Lower lobe of right lung (tissue), 2 donors: ENCODE measurements at regions not wholly inside any gene's neighbourhood (a gene's known extent, or its start where the extent isn't known, plus 50 kb on each side); places are given as distances from the start of the nearest gene placed in this dataset.

ENCODE experiments used
- ATAC-seq, 2 donors: fragments of 200-7000 bp; cut with Tn5 transposase; one replicate each; pipeline ENCODE4 v1.9.1; 2020 to 2022; ENCODE audit warnings: mild to moderate bottlenecking in 2 of 2, moderate library complexity in 2 of 2
- DNase-seq: peaks from one replicate; pipeline ENCODE4 v3.0.0-alpha.2; 2020
- H3K27ac ChIP-seq: fragments of 200-600 bp; one replicate; pipeline ENCODE4 v1.8.0; 2022
- H3K27me3 ChIP-seq: fragments of 200-600 bp; one replicate; pipeline ENCODE4 v1.8.0; 2022; ENCODE audit warnings: low read depth
- H3K36me3 ChIP-seq: fragments of 200-600 bp; one replicate; pipeline ENCODE4 v1.8.0; 2022; ENCODE audit warnings: mild to moderate bottlenecking
- H3K4me1 ChIP-seq: fragments of 200-600 bp; one replicate; pipeline ENCODE4 v1.8.0; 2022
- H3K4me3 ChIP-seq: fragments of 200-600 bp; one replicate; pipeline ENCODE4 v1.8.0; 2022; ENCODE audit warnings: mild to moderate bottlenecking
- H3K9me3 ChIP-seq: fragments of 200-600 bp; one replicate; pipeline ENCODE4 v1.8.0; 2022
- intact Hi-C: fragments of 100-400 bp; cut with DNase I; formaldehyde crosslinking; loops from one replicate; pipeline ENCODE4 v1.11.0; 2022
- TF ChIP-seq, protein P1 (sequence below): fragments of 200-600 bp; IDR thresholded peaks from one replicate; pipeline ENCODE4 v1.8.0; 2022; ENCODE audit warnings: antibody characterized with exemption, mild to moderate bottlenecking
- donor health status: DM: no; HTN: yes; CAD: no; lungs with severe emphysema.

DNA sequence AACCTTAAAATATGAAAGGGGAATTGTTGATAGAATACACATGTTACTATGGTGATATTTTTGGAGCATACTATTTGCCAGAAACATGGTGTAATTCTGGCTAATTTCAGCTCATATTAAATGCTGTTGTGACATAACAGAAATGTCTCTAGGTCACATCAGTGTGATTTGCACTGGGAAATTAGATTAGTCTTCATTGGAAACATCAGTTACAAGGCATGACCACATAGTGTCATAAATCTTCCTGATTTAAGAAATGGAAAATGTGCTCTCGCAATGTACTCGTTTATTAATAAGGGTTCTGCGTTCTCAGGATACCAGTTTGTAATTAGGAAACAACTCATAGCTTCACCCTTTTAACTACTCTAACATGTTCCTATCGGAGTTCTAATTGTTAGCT lies 72.9 kb upstream of the GYPA start:
- Histone ChIP-seq H3K4me3 (no peak overlapping the region), H3K4me1 (no peaks in the 10 kb centered on the region), H3K9me3 (no peaks in the 10 kb centered on the region), H3K27me3 (no peaks in the 10 kb centered on the region), H3K36me3 (no peaks in the 10 kb centered on the region), H3K27ac (no peak overlapping the region)
- TF ChIP-seq, protein P1, sequence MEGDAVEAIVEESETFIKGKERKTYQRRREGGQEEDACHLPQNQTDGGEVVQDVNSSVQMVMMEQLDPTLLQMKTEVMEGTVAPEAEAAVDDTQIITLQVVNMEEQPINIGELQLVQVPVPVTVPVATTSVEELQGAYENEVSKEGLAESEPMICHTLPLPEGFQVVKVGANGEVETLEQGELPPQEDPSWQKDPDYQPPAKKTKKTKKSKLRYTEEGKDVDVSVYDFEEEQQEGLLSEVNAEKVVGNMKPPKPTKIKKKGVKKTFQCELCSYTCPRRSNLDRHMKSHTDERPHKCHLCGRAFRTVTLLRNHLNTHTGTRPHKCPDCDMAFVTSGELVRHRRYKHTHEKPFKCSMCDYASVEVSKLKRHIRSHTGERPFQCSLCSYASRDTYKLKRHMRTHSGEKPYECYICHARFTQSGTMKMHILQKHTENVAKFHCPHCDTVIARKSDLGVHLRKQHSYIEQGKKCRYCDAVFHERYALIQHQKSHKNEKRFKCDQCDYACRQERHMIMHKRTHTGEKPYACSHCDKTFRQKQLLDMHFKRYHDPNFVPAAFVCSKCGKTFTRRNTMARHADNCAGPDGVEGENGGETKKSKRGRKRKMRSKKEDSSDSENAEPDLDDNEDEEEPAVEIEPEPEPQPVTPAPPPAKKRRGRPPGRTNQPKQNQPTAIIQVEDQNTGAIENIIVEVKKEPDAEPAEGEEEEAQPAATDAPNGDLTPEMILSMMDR, result no peak
- ATAC-seq (no peak), DNase-seq (no peak)
- intact Hi-C loops, result no loop called here

- intact Hi-C loops, result no loop called here
- no peaks in the 10 kb centered on the region for H3K27me3 ChIP-seq
- no peaks in the 10 kb centered on the region for H3K36me3 ChIP-seq
- H3K9me3 ChIP-seq, result no peaks in the 10 kb centered on the region
- H3K4me3 ChIP-seq, result no peak overlapping the region
- ATAC-seq, result no peak
- no peak overlapping the region for H3K27ac ChIP-seq
- TF ChIP-seq, protein P1, result no peak
- H3K4me1 ChIP-seq, result no peaks in the 10 kb centered on the region
- no peak for DNase-seq
Observed at GRCh38 chr4:144223149-144223548, 82.6 kb upstream of the GYPA start.

DNA sequence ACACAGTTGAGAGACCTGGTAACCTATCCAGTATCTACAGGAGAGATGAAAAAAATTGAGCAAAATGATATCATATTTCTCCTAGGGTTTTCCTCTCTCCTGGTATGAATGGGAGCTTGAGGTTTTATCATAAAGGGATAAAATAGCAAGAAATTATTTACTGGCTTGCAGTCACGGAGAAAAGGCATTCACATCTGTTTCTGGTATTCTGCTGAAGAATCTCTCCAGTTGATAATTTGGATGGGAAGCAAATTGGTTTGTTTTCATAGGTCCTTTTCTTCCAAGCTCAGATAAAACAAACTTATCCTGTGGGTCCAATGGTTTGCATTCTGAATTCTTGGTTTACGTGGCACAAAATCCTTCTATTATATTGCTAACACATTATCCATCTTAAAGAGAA lies 83.1 kb upstream of the GYPA start:
- intact Hi-C loops, result no loop called here
- TF ChIP-seq, protein P1, result no peak
- H3K36me3 ChIP-seq, result no peaks in the 10 kb centered on the region
- no peaks in the 10 kb centered on the region for H3K27me3 ChIP-seq
- no peak for DNase-seq
- H3K4me3 ChIP-seq, result no peak overlapping the region
- H3K27ac ChIP-seq, result no peak overlapping the region
- no peaks in the 10 kb centered on the region for H3K4me1 ChIP-seq
- no peaks in the 10 kb centered on the region for H3K9me3 ChIP-seq
- ATAC-seq, result no peak

DNA sequence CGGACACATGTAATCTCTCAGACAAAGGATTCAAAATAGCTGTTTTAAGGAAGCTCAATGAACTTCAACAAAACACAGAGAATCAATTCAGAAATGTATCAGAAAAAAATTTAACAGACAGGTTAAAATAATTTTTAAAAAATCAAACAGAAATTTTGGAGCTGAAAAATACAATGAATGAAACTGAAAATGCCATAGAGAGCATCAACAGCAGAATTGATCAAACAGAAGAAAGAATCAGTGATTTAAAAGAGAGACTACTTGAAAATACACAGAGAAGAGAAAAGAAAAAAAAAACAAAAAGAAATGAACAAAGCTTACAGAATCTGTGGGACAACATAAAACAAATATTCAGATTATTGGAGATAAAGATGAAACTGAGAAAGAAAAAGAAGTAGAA lies 118.8 kb upstream of the GYPA start:
- DNase-seq, result no peak
- H3K4me3 ChIP-seq, result no peak overlapping the region
- H3K27ac ChIP-seq, result no peak overlapping the region
- TF ChIP-seq, protein P1, result no peak
- H3K36me3 ChIP-seq, result no peaks in the 10 kb centered on the region
- H3K4me1 ChIP-seq, result no peaks in the 10 kb centered on the region
- no peaks in the 10 kb centered on the region for H3K9me3 ChIP-seq
- H3K27me3 ChIP-seq, result no peaks in the 10 kb centered on the region
- no peak for ATAC-seq
- intact Hi-C loops, result no loop called here

- no peaks in the 10 kb centered on the region for H3K27me3 ChIP-seq
- H3K4me1 ChIP-seq, result no peaks in the 10 kb centered on the region
- H3K36me3 ChIP-seq, result no peaks in the 10 kb centered on the region
- DNase-seq, result no peak
- ATAC-seq, result no peak
- TF ChIP-seq, protein P1, result no peak
- no peak overlapping the region for H3K27ac ChIP-seq
- intact Hi-C loops, result no loop called here
- no peaks in the 10 kb centered on the region for H3K9me3 ChIP-seq
- H3K4me3 ChIP-seq, result no peak overlapping the region
Observed at GRCh38 chr4:144267084-144267483, 126.6 kb upstream of the GYPA start.

DNA sequence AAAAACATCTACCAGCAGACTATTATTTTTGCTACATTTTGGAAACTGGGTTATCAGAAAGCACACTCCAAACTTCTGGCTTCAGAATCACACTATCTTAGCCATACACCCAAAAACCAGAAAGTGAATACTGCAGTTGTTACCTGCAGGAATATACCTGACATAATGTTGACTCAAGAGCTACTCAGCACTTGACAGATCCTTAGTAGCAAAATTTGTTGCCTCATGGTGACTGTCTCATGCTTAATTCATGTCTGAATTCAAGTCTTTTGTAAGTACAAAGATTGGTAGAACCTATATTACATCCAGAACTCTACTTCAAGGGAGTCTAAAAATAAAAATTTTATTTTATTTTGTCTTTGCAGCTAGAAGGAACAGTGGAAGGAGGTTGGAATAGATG lies 140.2 kb upstream of the GYPA start:
- ATAC-seq (no peak), DNase-seq (no peak)
- intact Hi-C loops, result no loop called here

More for the DNA sequence above, 140.2 kb upstream of the GYPA start:
- Histone ChIP-seq H3K36me3 (no peaks in the 10 kb centered on the region), H3K27me3 (no peaks in the 10 kb centered on the region), H3K4me3 (no peak overlapping the region), H3K27ac (no peak overlapping the region), H3K9me3 (no peaks in the 10 kb centered on the region), H3K4me1 (no peaks in the 10 kb centered on the region)
- TF ChIP-seq, protein P1, result no peak
